ENCODE measurements at regions not wholly inside any gene's neighbourhood (a gene's known extent, or its start where the extent isn't known, plus 50 kb on each side); places are given as distances from the start of the nearest gene placed in this dataset.

DNA sequence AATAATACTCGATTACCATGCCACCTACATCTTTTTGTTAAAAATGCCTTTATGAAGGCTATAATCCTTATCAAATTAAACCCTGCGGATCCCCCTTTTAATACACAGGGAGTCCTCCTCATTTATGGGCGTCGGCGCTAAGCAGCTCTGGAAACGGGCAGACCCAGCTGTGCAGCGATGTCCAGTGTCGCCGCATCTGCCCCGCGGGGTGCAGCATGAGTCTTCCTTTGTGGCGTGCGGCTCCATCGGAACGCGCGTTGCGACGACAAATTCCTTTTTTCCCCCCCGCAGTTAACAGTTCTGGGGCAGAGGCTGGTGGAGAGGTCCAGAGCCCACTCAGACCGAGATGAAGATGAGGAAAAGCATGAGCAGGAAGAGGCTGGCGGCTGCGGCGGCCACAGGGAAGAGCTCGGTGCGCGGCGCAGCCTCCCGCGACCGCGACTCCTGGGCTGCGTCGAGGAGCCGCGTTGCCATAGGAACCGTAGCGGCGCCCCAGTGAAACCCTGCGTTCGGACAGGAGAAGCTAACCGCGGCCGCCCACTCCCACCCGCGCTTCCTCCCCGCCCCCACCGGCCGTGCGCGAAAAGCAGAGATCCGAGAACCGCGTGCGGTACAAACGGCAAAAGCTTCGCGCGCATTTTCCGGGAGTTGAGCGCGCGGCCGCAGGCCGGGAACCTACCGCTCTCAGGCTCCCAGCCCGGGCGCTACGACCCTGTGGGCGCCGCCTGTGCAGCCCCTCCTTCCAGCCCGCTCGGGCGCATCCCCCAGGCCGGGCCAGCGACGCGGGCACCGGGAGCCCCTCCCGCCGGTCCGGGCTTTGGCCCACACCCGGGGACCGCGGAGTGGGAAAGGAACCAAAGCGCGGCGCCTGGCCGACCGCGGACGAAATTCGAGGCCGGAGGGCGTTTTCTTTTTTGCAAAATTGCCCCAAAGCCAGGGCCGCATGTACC, 130.6 kb downstream of the SPAG6 start:
- TF ChIP-seq, protein P1, sequence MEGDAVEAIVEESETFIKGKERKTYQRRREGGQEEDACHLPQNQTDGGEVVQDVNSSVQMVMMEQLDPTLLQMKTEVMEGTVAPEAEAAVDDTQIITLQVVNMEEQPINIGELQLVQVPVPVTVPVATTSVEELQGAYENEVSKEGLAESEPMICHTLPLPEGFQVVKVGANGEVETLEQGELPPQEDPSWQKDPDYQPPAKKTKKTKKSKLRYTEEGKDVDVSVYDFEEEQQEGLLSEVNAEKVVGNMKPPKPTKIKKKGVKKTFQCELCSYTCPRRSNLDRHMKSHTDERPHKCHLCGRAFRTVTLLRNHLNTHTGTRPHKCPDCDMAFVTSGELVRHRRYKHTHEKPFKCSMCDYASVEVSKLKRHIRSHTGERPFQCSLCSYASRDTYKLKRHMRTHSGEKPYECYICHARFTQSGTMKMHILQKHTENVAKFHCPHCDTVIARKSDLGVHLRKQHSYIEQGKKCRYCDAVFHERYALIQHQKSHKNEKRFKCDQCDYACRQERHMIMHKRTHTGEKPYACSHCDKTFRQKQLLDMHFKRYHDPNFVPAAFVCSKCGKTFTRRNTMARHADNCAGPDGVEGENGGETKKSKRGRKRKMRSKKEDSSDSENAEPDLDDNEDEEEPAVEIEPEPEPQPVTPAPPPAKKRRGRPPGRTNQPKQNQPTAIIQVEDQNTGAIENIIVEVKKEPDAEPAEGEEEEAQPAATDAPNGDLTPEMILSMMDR (IDR thresholded peaks at IDR 0.05), result no peak
- TF ChIP-seq POLR2A (IDR thresholded peaks at IDR 0.05), result no peak

Measured in heart left ventricle (tissue), 13 donors.